GM12878 (cell line): ENCODE measurements at regions not wholly inside any gene's neighbourhood (a gene's known extent, or its start where the extent isn't known, plus 50 kb on each side); places are given as distances from the start of the nearest gene placed in this dataset.

Experiments
- ATAC-seq: fragments of 200-7000 bp; cut with Tn5 transposase; 3 replicates; pipeline ENCODE4 v1.9.1; 2020; ENCODE audit warnings: mild to moderate bottlenecking, moderate library complexity
- BruUV-seq: library from RNA; stranded (reverse); fragments of 400-500 nt; replicated peaks from 2 replicates; lab custom pipeline; 2021; lab: Mats Ljungman, UMichigan
- CTCF ChIA-PET: fragments of 300-600 bp; sonication (Branson Sonifier 250); formaldehyde crosslinking; extraction: SDS; loops from one replicate; lab custom pipeline; 2021; ENCODE audit warnings: inconsistent platforms; lab: Yijun Ruan, JAX
- POLR2A ChIA-PET: fragments of 350-600 bp; formaldehyde crosslinking; extraction: SDS; loops from one replicate; lab custom pipeline; 2021; ENCODE audit warnings: inconsistent platforms; lab: Charles Lee
- RAD21 ChIA-PET: fragments of 300-600 bp; sonication (Branson Sonifier 250); formaldehyde crosslinking; loops from one replicate; lab custom pipeline; 2023; ENCODE audit warnings: antibody characterized with exemption; ENCODE audit not compliant: unreplicated experiment; lab: Charles Lee
- SMC1A ChIA-PET: fragments of 300-600 bp; sonication (Branson Sonifier 250); formaldehyde crosslinking; loops from one replicate; lab custom pipeline; 2023; ENCODE audit not compliant: unreplicated experiment, uncharacterized antibody; lab: Charles Lee
- DNase-seq: peaks from one replicate; pipeline ENCODE4 v3.0.0-alpha.2; 2011; ENCODE audit warnings: low read depth, low spot score
- FAIRE-seq: peaks from 3 replicates; lab custom pipeline; 2011; peaks lifted over from hg19 to GRCh38; lab: Jason Lieb, UNC
- H2AFZ ChIP-seq: 2 replicates; pipeline ENCODE4 v1.6.0; 2011; ENCODE audit warnings: low read depth, low read length, control low read depth; ENCODE audit not compliant: control insufficient read depth
- H3K27ac ChIP-seq: 2 replicates; pipeline ENCODE4 v1.5.1; 2011; ENCODE audit warnings: control low read depth; ENCODE audit not compliant: control insufficient read depth, insufficient read depth
- H3K27me3 ChIP-seq, 2 experiments: replicated peaks in 1 of 2; 2 replicates each; pipeline versions ENCODE4 v1.6.0 to v1.6.1; 2011; ENCODE audit warnings: low read length in 1 of 2; ENCODE audit not compliant: control insufficient read depth in 2 of 2, insufficient read depth in 2 of 2
- H3K36me3 ChIP-seq, 2 experiments: 2 replicates each; pipeline ENCODE4 v1.5.1; 2011; ENCODE audit warnings: low read length in 1 of 2; ENCODE audit not compliant: control insufficient read depth in 2 of 2, insufficient read depth in 2 of 2
- H3K4me1 ChIP-seq: 2 replicates; pipeline ENCODE4 v1.6.1; 2011; ENCODE audit warnings: mild to moderate bottlenecking, low read length, moderate library complexity, mixed read lengths; ENCODE audit not compliant: control insufficient read depth, insufficient read depth
- H3K4me2 ChIP-seq: 2 replicates; pipeline ENCODE4 v1.6.0; 2011; ENCODE audit warnings: control low read depth; ENCODE audit not compliant: control insufficient read depth, insufficient read depth
- H3K4me3 ChIP-seq: fragments of 200-600 bp; sonication (generic); 2 replicates; pipeline ENCODE4 v1.5.1; 2016
- H3K79me2 ChIP-seq: 2 replicates; pipeline ENCODE4 v1.6.0; 2011; ENCODE audit warnings: low read length; ENCODE audit not compliant: control insufficient read depth, insufficient read depth
- H3K9ac ChIP-seq: 2 replicates; pipeline ENCODE4 v1.8.0; 2011; ENCODE audit warnings: low read length, control low read depth, mixed read lengths; ENCODE audit not compliant: control insufficient read depth, insufficient read depth
- H3K9me3 ChIP-seq: replicated peaks from 3 replicates; pipeline ENCODE4 v1.5.1; 2011; ENCODE audit warnings: mild to moderate bottlenecking, low read length; ENCODE audit not compliant: control insufficient read depth, insufficient read depth
- H4K20me1 ChIP-seq: 2 replicates; pipeline ENCODE4 v1.6.0; 2011; ENCODE audit not compliant: control insufficient read depth, insufficient read depth
- ASH2L ChIP-seq: fragments of 300-600, 200-600 bp; sonication (generic); IDR thresholded peaks from 2 replicates; pipeline ENCODE4 v1.6.1; 2017; ENCODE audit warnings: low read depth, mild to moderate bottlenecking, borderline replicate concordance
- BHLHE40 ChIP-seq, 2 experiments: fragments of 450-650 bp in 1 of 2; IDR thresholded peaks; 2 replicates each; pipeline ENCODE4 v1.6.1; 2011 to 2017; ENCODE audit warnings: low read depth in 2 of 2, borderline replicate concordance in 1 of 2, improper control_type of control experiment in 1 of 2, low read length in 1 of 2, mild to moderate bottlenecking in 1 of 2
- CBX5 ChIP-seq: sonication (generic); IDR thresholded peaks from 2 replicates; pipeline ENCODE4 v1.6.1; 2016; ENCODE audit warnings: low read depth, moderate library complexity, mild to moderate bottlenecking, inconsistent platforms
- CHD2 ChIP-seq: IDR thresholded peaks from 2 replicates; pipeline ENCODE4 v1.6.1; 2011; ENCODE audit warnings: low read depth, low read length, improper control_type of control experiment, borderline replicate concordance
- CHD4 ChIP-seq: fragments of 200-600 bp; sonication (generic); IDR thresholded peaks from 2 replicates; pipeline ENCODE4 v1.6.1; 2016; ENCODE audit warnings: mild to moderate bottlenecking
- CREM ChIP-seq: IDR thresholded peaks from 2 replicates; pipeline ENCODE4 v1.6.1; 2014; ENCODE audit warnings: antibody characterized with exemption, low read depth
- ESRRA ChIP-seq: IDR thresholded peaks from 2 replicates; pipeline ENCODE4 v1.6.1; 2012; ENCODE audit warnings: mild to moderate bottlenecking, low read length, improper control_type of control experiment
- FOS ChIP-seq: IDR thresholded peaks from 3 replicates; pipeline ENCODE4 v1.6.1; 2011; ENCODE audit warnings: borderline replicate concordance; ENCODE audit not compliant: insufficient read length; ENCODE audit errors: extremely low read depth
- GABPA ChIP-seq: IDR thresholded peaks from 2 replicates; pipeline ENCODE4 v1.6.1; 2014; ENCODE audit warnings: antibody characterized with exemption, low read depth, mild to moderate bottlenecking, inconsistent platforms
- MEF2B ChIP-seq: fragments of 450-650 bp; IDR thresholded peaks from 2 replicates; pipeline ENCODE4 v1.6.1; 2018; ENCODE audit warnings: mild to moderate bottlenecking, moderate library complexity; ENCODE audit not compliant: partially characterized antibody, poor library complexity, severe bottlenecking
- NFIC ChIP-seq: IDR thresholded peaks from 2 replicates; pipeline ENCODE4 v1.6.1; 2012; ENCODE audit warnings: low read depth, mild to moderate bottlenecking, inconsistent platforms, low read length, moderate library complexity
- NRF1 ChIP-seq: conservative IDR thresholded peaks from 2 replicates; pipeline ENCODE4 v1.6.1; 2011; ENCODE audit warnings: mild to moderate bottlenecking, low read depth, low read length, improper control_type of control experiment
- RELB ChIP-seq: fragments of 450-650 bp; IDR thresholded peaks from 2 replicates; pipeline ENCODE4 v1.6.1; 2017; ENCODE audit warnings: low read depth, mild to moderate bottlenecking, moderate library complexity
- STAT3 ChIP-seq: IDR thresholded peaks from 2 replicates; pipeline ENCODE4 v1.6.1; 2011; ENCODE audit warnings: low read depth, low read length, improper control_type of control experiment
- SUPT20H ChIP-seq: IDR thresholded peaks from 2 replicates; pipeline ENCODE4 v1.6.1; 2011; ENCODE audit warnings: low read depth, mild to moderate bottlenecking, low read length, moderate library complexity, borderline replicate concordance; ENCODE audit not compliant: control insufficient read depth
- TCF12 ChIP-seq: IDR thresholded peaks from 2 replicates; pipeline ENCODE4 v1.6.1; 2011; ENCODE audit warnings: low read depth, mild to moderate bottlenecking, low read length
- TCF3 ChIP-seq: IDR thresholded peaks from 2 replicates; pipeline ENCODE4 v1.6.1; 2012; ENCODE audit warnings: low read depth, mild to moderate bottlenecking, low read length, borderline replicate concordance; ENCODE audit not compliant: insufficient read depth
- YY1 ChIP-seq: IDR thresholded peaks from 2 replicates; pipeline ENCODE4 v1.6.1; 2011; ENCODE audit warnings: low read depth, mild to moderate bottlenecking, low read length
- WGBS: methylation state at CpG from one replicate; pipeline ENCODE4 v1.1.6; 2016; ENCODE audit warnings: low lambda C conversion rate; ENCODE audit not compliant: insufficient replicate concordance, insufficient coverage; ENCODE audit errors: missing lambda C conversion rate; 5-methylcytosine and 5-hydroxymethylcytosine counted together
- in situ Hi-C: fragments of 300-500 bp; cut with MboI; formaldehyde crosslinking; loops from 9 replicates; pipeline ENCODE4 v1.14.3; 2018; ENCODE audit warnings: mixed read lengths
- intact Hi-C: fragments of 100-400 bp; cut with micrococcal nuclease; formaldehyde crosslinking; loops from one replicate; pipeline ENCODE4 v1.14.2; 2022; ENCODE audit not compliant: unreplicated experiment

- H3K36me3 ChIP-seq, result no peaks in the 10 kb centered on the region
- H2AFZ ChIP-seq, result no peak overlapping the region
- no peaks in the 10 kb centered on the region for H3K9me3 ChIP-seq
- no peaks in the 10 kb centered on the region for H3K4me1 ChIP-seq
- 20% methylated on average over 3 of the region's 3 CpGs for WGBS
- ATAC-seq, result no peak
- H4K20me1 ChIP-seq, result no peaks in the 10 kb centered on the region
- BruUV-seq, result no TSS peak
- no peaks in the 10 kb centered on the region for H3K27me3 ChIP-seq
- ChIA-PET RAD21 (no interaction called here), CTCF (no interaction called here)
- no peak overlapping the region for H3K4me2 ChIP-seq
- intact Hi-C loops, result no loop called here
- TF ChIP-seq MEF2B (no peak), ESRRA (no peak), NRF1 (no peak), TCF3 (no peak), CREM (no peak), GABPA (no peak), BHLHE40 (IDR thresholded peaks at IDR 0.05; ENCODE audit: borderline replicate concordance in 1 of 2, low read depth in 2 of 2, low read length in 1 of 2) (no peak), YY1 (no peak), TCF12 (no peak), CHD4 (no peak), STAT3 (no peak), RELB (no peak), ASH2L (no peak), NFIC (no peak), CBX5 (no peak), FOS (no peak), CHD2 (no peak), SUPT20H (no peak)
- TF ChIP-seq, all 136 proteins: peak for 0
- FAIRE-seq (no peak), DNase-seq (no peak)
- Histone ChIP-seq H3K27ac (no peak overlapping the region), H3K79me2 (no peaks in the 10 kb centered on the region), H3K9ac (no peak overlapping the region), H3K4me3 (no peak overlapping the region)
- in situ Hi-C loops, result no loop called here
- ChIA-PET POLR2A (no interaction called here), SMC1A (no interaction called here)
Observed at GRCh38 chr4:135552131-135552530, 1350.5 kb upstream of the PABPC4L start.
